Endodermal cell (in vitro differentiated cells): ENCODE measurements at regions not wholly inside any gene's neighbourhood (a gene's known extent, or its start where the extent isn't known, plus 50 kb on each side); places are given as distances from the start of the nearest gene placed in this dataset.

Experiments used
- DNase-seq: peaks from one replicate; pipeline ENCODE4 v3.0.0-alpha.2; 2017
- H3K27ac ChIP-seq: 2 replicates; pipeline ENCODE4 v1.5.1; 2013; ENCODE audit warnings: mild to moderate bottlenecking, low read depth, low read length, moderate library complexity
- H3K27me3 ChIP-seq: 2 replicates; pipeline ENCODE4 v1.6.1; 2013; ENCODE audit warnings: mild to moderate bottlenecking, low read length, moderate library complexity; ENCODE audit not compliant: insufficient read depth, control insufficient read depth, poor library complexity, severe bottlenecking
- H3K36me3 ChIP-seq: 2 replicates; pipeline ENCODE4 v1.7.0; 2013; ENCODE audit warnings: mild to moderate bottlenecking, low read length, moderate library complexity; ENCODE audit not compliant: control insufficient read depth, insufficient read depth
- H3K4me1 ChIP-seq: one replicate; pipeline ENCODE4 v1.7.0; 2013; ENCODE audit warnings: low read length; ENCODE audit not compliant: control insufficient read depth, insufficient read depth
- H3K4me3 ChIP-seq: 2 replicates; pipeline ENCODE4 v1.5.1; 2013; ENCODE audit warnings: mild to moderate bottlenecking, low read length, moderate library complexity
- H3K9ac ChIP-seq: 2 replicates; pipeline ENCODE4 v1.6.1; 2013; ENCODE audit warnings: mild to moderate bottlenecking, low read length, moderate library complexity; ENCODE audit not compliant: poor library complexity, severe bottlenecking; ENCODE audit errors: extremely low read depth
- H3K9me3 ChIP-seq: 2 replicates; pipeline ENCODE4 v1.6.1; 2013; ENCODE audit warnings: mild to moderate bottlenecking, low read length, moderate library complexity; ENCODE audit not compliant: control insufficient read depth
- H3K27ac Mint-ChIP-seq: 2 replicates; pipeline ENCODE4 v1.8.0; 2020; ENCODE audit warnings: mixed read lengths
- H3K27me3 Mint-ChIP-seq: 2 replicates; pipeline ENCODE4 v1.8.0; 2021; ENCODE audit warnings: mild to moderate bottlenecking, mixed read lengths; ENCODE audit not compliant: insufficient read depth
- H3K36me3 Mint-ChIP-seq: 2 replicates; pipeline ENCODE4 v1.8.0; 2020; ENCODE audit warnings: low read depth, mixed read lengths
- H3K4me1 Mint-ChIP-seq: 2 replicates; pipeline ENCODE4 v1.8.0; 2020; ENCODE audit warnings: mixed read lengths
- H3K4me3 Mint-ChIP-seq: 2 replicates; pipeline ENCODE4 v1.8.0; 2020; ENCODE audit warnings: mild to moderate bottlenecking, moderate library complexity, mixed read lengths
- H3K9me3 Mint-ChIP-seq: 2 replicates; pipeline ENCODE4 v1.8.0; 2020; ENCODE audit warnings: mild to moderate bottlenecking, mixed read lengths
- CTCF ChIP-seq: fragments of 200-600 bp; sonication (generic); conservative IDR thresholded peaks from 2 replicates; pipeline ENCODE4 v1.5.0; 2021; ENCODE audit warnings: antibody characterized with exemption, mild to moderate bottlenecking
- WGBS, 2 experiments: methylation state at CpG; one replicate each; pipeline versions ENCODE4 v1.1.5 to v1.1.7; 2013; ENCODE audit warnings: missing lambda C conversion rate in 2 of 2, mixed read lengths in 1 of 2; ENCODE audit not compliant: insufficient coverage in 1 of 2, insufficient read length in 1 of 2; 5-methylcytosine and 5-hydroxymethylcytosine counted together

- H3K4me1 ChIP-seq: no peaks in the 10 kb centered on the region
- TF ChIP-seq CTCF: no peak
- 94 to 95% methylated on average over 4 to 5 of the region's 5 CpGs for WGBS, 2 experiments
- no peak overlapping the region for H3K27ac Mint-ChIP-seq
- H3K27me3 ChIP-seq: peaks cover 4% of the 10 kb centered on the region
- DNase-seq: no peak
- H3K9ac ChIP-seq: no peak overlapping the region
- peaks cover 9% of the 10 kb centered on the region for H3K9me3 ChIP-seq
- H3K36me3 Mint-ChIP-seq: peaks cover 3% of the 10 kb centered on the region
- no peaks in the 10 kb centered on the region for H3K36me3 ChIP-seq
- H3K4me3 ChIP-seq: no peak overlapping the region
- H3K27me3 Mint-ChIP-seq: peaks cover 22% of the 10 kb centered on the region
- no peak overlapping the region for H3K4me3 Mint-ChIP-seq
- no peak overlapping the region for H3K27ac ChIP-seq
- peaks cover 13% of the 10 kb centered on the region for H3K9me3 Mint-ChIP-seq
- H3K4me1 Mint-ChIP-seq: no peaks in the 10 kb centered on the region
Observed at GRCh38 chr6:165872811-165873210, 209.8 kb upstream of the PDE10A start.

DNA sequence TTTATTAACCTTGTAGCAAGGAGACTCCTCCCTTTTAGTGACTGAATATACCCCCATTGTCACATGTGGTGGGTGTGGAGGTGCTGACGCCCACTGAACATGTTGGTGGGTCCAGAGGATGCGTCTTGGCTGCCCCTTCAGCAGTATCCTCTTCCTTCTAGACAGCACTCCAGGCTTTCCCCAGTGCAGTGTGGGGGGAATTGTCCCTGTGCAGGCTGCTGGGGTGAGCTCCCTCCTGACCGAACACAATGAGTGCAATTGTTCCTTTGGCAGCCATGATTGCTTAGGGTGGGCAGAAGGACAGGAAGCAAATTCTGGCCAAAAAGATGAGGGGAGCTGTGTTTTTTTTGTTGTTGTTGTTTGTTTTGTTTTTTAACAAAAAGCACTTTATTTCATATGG, 209.3 kb upstream of the PDE10A start:
- Mint-ChIP-seq H3K4me1 (no peaks in the 10 kb centered on the region), H3K4me3 (no peak overlapping the region), H3K27ac (no peak overlapping the region), H3K27me3 (peaks cover 22% of the 10 kb centered on the region), H3K9me3 (peaks cover 13% of the 10 kb centered on the region), H3K36me3 (peaks cover 3% of the 10 kb centered on the region)
- H3K9me3 ChIP-seq: peaks cover 9% of the 10 kb centered on the region
- H3K36me3 ChIP-seq: no peaks in the 10 kb centered on the region
- WGBS, 2 experiments: 89 to 95% methylated on average over 2 to 3 of the region's 3 CpGs
- H3K9ac ChIP-seq: no peak overlapping the region
- peaks cover 4% of the 10 kb centered on the region for H3K27me3 ChIP-seq
- TF ChIP-seq CTCF: no peak
- no peak for DNase-seq
- H3K27ac ChIP-seq: no peak overlapping the region
- H3K4me3 ChIP-seq: no peak overlapping the region
- H3K4me1 ChIP-seq: no peaks in the 10 kb centered on the region

GRCh38 chr6:165871571-165871970, 208.5 kb upstream of the PDE10A start:
- peaks cover 4% of the 10 kb centered on the region for H3K27me3 ChIP-seq
- H3K4me1 ChIP-seq: no peaks in the 10 kb centered on the region
- WGBS, 2 experiments: 86 to 88% methylated on average over 2 to 3 of the region's 3 CpGs
- peak overlapping the region; percentile 4 for H3K27ac Mint-ChIP-seq
- H3K9ac ChIP-seq: no peak overlapping the region
- no peak for DNase-seq
- no peak overlapping the region for H3K4me3 ChIP-seq
- no peak for TF ChIP-seq CTCF
- no peak overlapping the region for H3K27ac ChIP-seq
- H3K9me3 ChIP-seq: peaks cover 9% of the 10 kb centered on the region
- no peaks in the 10 kb centered on the region for H3K4me1 Mint-ChIP-seq
- H3K4me3 Mint-ChIP-seq: no peak overlapping the region
- H3K36me3 ChIP-seq: no peaks in the 10 kb centered on the region
- H3K27me3 Mint-ChIP-seq: peaks cover 23% of the 10 kb centered on the region
- H3K36me3 Mint-ChIP-seq: peaks cover 3% of the 10 kb centered on the region
- H3K9me3 Mint-ChIP-seq: peaks cover 16% of the 10 kb centered on the region
